GM18519 (cell line): ENCODE measurements at regions not wholly inside any gene's neighbourhood (a gene's known extent, or its start where the extent isn't known, plus 50 kb on each side); places are given as distances from the start of the nearest gene placed in this dataset.
"Not testable (repeated sequence)": the region's sequence is repeated elsewhere in the genome, so short reads cannot be mapped to it uniquely, and the experiment has no call there.

Experiments used
- ATAC-seq: cut with Tn5 transposase; IDR thresholded peaks from one replicate; pipeline ENCODE4 v1.9.1; 2021; ENCODE audit warnings: mild to moderate bottlenecking, moderate library complexity; ENCODE audit not compliant: unreplicated experiment, low FRiP score

DNA sequence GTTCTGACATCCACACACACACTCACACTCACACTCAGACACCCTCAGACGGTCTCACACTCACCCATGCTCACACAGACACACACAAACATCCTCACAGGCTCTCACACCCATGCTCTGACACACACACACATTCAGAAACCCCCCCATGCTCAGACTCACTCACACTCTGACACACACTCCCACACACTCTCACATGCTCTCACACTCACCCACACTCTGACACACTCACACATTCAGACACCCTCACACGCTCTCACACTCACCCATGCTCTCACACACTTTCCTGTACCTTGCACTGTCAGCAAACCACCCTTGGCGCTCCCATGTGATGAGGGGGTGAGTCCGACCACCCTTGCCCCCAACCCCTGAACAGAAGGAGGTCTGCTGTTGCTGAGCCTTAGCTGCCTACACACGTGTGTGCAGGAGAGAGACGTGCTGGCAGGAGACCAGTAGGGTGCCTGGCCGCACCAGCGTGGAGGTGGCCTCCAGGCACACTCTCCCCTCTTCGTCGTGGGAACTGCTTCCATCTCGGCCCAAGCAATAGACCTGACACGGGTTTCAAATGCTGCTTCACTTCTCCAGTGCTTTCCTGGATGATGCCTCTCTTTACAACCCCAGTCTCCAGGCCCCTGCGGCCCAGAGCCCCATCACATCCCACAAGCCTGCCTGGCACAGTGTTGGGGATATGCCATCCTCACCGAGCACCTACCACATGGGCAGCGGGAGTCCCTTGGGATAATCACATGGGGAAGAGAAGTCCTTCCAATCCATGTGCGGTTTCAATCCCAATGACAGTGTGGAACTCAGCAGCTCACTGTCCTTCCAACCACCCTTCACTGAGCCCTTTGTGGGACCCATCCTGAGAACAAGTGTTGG is 267.8 kb upstream of the FOXF1 start:
- no peak for ATAC-seq

DNA sequence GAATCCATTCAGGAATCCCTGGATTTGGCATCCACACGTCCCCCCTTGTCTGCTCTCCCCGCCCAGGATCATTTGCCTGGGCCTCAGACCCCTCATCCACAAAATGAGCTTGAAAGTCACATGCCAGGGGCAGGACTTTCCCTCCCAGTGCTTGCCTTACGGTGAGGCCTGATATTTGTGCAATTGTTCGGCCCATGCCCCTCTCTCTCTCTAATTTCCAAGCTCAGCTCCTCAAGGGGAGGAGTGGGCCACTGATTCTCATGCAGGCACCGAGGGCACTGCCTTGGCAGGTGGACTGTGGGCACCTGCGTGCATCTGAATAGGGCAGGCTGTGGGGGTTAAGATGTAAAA is 267.2 kb upstream of the FOXF1 start:
- ATAC-seq = no peak

GRCh38 chr16:86243571-86244154 is 266.7 kb upstream of the FOXF1 start:
- ATAC-seq = no peak

DNA sequence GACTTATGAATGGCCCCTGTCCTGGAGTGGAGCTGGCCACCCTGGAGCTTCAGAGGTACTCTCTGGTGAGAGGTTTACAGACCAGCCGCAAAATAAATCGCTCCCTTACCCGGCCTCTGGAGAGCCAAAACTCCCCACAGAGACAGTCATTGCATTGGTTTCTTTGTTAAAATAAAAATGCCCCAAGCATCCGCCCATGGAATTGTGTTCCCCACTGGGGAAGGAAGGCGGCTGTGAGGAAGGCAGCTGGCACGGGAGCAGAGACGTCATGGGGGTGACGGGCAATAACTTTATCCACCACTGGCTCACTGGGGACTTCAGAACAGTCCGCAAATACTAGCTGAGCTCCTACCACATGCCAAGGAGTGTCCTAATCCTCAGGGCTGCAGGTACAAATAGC is 266.2 kb upstream of the FOXF1 start:
- no peak for ATAC-seq

GRCh38 chr16:86244936-86245335 is 265.4 kb upstream of the FOXF1 start:
- no peak for ATAC-seq

DNA sequence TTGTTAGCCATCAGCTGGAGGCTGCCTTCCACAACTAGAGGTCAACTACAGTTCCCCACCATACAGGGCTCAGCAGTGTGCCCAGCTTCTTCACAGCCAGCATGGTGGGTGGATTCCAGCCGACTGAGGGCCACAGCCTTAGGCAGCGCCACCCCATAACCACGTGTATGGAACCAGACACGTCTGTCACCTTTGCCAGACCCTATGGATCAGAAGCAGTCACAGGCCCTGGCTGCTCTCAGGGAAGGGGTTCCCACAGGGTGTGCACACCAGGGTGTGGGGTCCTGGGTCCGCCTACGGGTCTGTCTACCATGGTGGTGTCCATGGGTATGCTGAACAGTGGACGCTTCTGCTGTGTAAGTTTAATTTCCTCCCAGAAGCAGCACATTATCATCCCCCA is 265.0 kb upstream of the FOXF1 start:
- ATAC-seq = no peak

DNA sequence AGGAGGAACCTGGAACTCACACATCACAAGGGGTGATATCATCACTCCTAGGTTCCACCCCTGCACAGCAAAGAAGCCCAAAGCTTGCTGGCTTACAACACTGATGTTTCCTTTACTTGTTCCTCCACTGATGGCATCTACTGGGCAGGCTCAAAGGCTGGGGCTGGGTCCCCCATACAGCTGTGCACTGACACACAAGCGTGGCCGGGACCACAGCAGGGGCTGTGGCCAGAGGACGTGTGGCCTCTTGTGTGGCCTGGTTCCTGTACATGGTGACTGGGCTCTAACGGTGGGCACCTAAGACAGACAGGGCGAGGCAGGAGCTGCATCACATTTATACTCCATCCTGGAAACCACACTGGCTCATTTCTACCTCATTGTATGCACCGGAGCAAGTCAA is 264.4 kb upstream of the FOXF1 start:
- ATAC-seq = no peak

DNA sequence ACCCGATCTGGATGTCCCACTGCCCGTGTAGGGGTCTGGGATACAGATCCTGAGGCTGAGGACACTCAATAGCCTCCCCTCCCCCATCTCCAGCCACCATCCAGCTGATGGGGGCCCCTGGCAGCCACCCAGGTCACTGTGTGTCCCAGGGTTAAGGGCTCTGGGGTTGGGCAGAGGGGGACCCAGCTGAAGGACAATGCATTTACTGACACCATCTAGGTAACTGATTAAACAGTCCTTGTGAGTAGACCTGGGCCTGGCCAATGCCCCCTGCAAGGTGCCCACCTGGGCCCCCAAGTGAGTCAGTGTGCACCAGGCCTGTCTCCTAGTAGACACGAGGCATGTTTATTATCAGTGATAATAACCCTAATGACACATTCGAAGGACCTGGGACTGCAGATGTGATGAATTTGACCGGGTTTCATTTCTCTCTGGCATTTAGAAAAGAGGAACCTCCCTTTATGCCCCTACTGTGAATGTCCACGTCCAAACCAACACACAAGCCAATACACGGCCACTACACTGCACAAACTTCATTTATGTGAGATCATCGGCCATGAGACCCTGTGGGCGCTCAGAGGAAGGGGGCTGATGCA is 261.9 kb upstream of the FOXF1 start:
- ATAC-seq = no peak

DNA sequence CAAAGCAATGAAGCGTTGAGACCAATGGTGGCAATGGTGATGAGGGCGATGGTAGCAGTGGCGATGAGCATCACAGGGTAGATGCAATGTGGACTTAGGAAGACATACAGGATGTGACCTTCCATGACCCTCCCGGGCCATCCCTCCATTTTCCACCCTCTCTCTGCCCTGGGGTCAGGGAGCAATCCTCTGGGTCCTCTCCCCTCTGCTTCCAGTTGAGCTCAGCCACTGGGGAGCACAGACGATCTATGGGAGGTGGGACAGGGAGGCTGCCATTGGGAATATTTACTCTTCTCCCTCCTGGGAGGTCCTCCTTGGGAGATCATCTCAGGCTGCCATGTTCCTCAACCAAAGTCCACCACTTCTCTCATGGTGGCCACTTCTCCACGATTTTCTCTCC is 260.7 kb upstream of the FOXF1 start:
- ATAC-seq = no peak

DNA sequence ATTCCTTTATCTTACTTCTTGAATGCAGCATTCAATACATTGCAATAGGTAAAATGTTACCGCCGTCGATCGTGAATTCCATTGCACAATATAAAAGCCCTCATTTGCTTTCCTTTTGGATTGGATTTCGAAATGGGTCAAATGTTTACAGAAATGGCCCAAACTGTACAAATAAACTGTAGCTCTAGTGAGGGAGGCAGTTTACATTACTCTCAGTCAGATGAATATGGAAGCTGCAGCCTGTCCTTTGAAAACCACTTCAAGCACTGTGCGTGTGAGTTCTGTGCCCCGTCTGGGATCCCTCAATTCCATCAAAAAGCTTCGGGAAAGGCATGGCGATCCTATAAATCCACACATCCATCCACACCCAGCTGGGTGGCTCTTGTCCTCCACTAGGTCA is 258.6 kb upstream of the FOXF1 start:
- ATAC-seq = no peak

DNA sequence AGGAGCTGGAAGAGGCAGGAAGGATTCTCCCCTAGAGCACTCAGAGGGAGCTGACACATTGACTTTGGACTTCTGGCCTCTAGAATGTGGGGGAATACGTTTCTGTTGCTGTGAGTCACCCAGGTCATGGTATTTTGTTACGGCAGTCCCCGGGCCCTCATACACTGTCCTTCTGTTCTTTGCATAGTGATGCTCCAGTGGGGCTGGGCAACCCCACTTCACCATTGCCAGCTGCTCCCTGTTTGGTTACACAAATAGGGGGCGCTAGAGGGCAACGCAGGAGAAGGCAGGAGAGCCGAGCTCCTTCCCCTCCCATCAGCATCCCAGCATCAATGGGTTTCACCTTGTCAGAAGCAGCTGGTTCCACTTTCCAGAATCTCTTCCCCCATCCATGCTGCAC is 257.7 kb upstream of the FOXF1 start:
- ATAC-seq = no peak

- no peak for ATAC-seq
Measured at GRCh38 chr16:86255966-86256365, 254.4 kb upstream of the FOXF1 start.

DNA sequence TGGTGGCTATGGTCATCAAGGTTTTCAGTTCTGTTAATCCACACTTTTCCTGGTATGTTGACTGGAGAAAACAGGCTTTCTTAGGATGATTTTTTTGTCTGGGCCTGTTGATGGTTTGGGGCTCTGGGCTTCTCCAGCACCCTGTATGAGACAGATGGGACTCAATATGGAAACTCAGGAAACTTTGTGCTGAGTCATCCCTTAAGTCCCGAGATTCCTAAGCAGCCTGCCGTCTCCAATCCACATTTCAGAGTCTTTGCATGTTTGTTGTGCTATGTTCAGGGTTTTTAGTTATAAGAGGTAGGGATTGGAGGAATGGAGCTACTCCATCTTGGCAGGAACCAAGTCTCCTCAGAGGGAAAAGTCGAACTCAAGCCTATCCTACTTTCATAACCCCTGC is 253.3 kb upstream of the FOXF1 start:
- no peak for ATAC-seq

DNA sequence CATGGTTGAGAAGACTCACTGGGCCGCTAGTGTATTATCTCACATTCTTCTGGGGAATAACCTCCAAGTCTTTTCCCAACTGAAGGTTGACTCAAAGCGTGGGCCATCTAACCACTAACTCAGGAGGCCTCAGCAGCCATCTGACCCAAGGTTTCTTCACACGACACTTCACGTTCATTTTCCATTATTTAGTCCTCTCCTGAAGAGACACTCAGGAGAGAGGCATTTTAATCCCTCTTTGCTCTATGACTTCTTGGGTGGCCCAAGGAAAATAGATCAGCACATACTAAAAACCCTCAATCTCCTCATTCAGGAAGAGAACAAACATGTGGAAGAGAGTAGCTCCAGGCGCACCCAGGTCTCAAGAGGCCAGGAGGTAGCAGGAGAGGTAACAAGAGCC is 252.8 kb upstream of the FOXF1 start:
- no peak for ATAC-seq

DNA sequence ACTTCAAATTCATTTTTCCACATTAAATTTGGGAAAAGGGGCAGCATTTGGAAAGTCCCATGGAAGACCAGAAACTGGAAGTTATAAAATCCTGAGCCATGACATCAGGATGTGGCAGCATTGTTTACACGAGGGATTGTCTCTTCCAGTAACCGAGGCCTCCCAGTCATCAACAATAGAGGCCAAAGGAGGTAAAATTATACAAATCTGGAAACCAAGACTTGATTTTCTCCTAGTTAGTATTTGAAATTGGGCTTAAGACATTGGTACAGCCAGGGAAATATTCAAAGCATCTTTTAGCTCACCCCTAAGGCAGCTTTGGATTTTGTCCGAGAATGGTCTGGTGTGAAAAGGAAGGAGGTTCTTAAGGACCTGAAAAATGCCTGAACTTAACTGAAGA is 251.6 kb upstream of the FOXF1 start:
- no peak for ATAC-seq

DNA sequence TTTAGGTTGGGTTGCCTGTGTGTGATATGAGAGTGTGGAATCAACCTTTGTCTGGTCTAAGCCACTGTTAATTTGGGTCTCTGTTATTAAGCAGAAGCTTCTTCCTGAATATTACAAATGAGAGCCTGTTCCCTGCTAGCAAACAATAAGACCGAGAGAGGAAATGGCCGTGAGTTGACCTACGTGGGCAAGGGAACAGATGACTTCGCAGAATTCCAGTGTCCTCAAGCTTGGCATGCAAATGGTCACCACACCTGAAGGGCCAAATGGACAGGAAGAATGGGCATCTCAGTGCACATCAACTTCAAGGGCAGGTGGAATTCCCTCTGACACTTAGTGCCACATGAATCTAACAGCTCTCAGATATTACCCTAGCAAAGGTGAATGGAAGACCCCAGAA is 250.8 kb upstream of the FOXF1 start:
- ATAC-seq = no peak

GRCh38 chr16:86261379-86261778 is 248.9 kb upstream of the FOXF1 start:
- ATAC-seq = no peak

GRCh38 chr16:86267657-86268056 is 242.7 kb upstream of the FOXF1 start:
- not testable (repeated sequence) for ATAC-seq

GRCh38 chr16:86270696-86271095 is 239.6 kb upstream of the FOXF1 start:
- no peak for ATAC-seq

- no peak for ATAC-seq
Measured at GRCh38 chr16:86272744-86273143, 237.6 kb upstream of the FOXF1 start.

- no peak for ATAC-seq
Measured at GRCh38 chr16:86277221-86277620, 233.1 kb upstream of the FOXF1 start.

- not testable (repeated sequence) for ATAC-seq
Measured at GRCh38 chr16:86277859-86278258, 232.5 kb upstream of the FOXF1 start.
